ENCODE measurements at regions not wholly inside any gene's neighbourhood (a gene's known extent, or its start where the extent isn't known, plus 50 kb on each side); places are given as distances from the start of the nearest gene placed in this dataset.
"Not testable (repeated sequence)": the region's sequence is repeated elsewhere in the genome, so short reads cannot be mapped to it uniquely, and the experiment has no call there.

DNA sequence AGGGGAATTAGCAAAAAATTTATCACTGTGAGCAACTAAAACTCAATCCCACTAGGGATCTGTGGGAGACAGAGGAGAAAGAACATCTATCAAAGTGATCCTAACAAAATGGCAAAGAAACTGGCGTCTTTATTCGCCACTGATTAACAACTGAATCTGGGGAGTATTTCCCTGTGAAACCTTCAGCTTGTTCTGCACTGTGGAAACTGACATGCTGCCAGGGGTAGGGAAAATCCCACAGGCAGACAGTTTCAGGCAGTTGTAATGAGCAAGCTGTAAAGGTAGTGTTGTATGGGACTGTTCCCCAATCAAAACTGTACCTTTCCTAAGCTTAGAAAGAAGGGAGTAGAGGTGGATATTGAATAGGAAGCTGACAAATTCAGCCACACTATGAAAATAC, 611.7 kb downstream of the VGLL3 start:
- intact Hi-C loops (cut with DNase I), result no loop called here
- H3K27ac ChIP-seq, result no peak overlapping the region
- no peak overlapping the region for H3K4me3 ChIP-seq
- no peaks in the 10 kb centered on the region for H3K27me3 ChIP-seq
- H3K9me3 ChIP-seq, result no peaks in the 10 kb centered on the region
- no peaks in the 10 kb centered on the region for H3K4me1 ChIP-seq
- ATAC-seq (no peak), DNase-seq (no peak)
- TF ChIP-seq, protein P1, sequence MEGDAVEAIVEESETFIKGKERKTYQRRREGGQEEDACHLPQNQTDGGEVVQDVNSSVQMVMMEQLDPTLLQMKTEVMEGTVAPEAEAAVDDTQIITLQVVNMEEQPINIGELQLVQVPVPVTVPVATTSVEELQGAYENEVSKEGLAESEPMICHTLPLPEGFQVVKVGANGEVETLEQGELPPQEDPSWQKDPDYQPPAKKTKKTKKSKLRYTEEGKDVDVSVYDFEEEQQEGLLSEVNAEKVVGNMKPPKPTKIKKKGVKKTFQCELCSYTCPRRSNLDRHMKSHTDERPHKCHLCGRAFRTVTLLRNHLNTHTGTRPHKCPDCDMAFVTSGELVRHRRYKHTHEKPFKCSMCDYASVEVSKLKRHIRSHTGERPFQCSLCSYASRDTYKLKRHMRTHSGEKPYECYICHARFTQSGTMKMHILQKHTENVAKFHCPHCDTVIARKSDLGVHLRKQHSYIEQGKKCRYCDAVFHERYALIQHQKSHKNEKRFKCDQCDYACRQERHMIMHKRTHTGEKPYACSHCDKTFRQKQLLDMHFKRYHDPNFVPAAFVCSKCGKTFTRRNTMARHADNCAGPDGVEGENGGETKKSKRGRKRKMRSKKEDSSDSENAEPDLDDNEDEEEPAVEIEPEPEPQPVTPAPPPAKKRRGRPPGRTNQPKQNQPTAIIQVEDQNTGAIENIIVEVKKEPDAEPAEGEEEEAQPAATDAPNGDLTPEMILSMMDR (IDR thresholded peaks at IDR 0.05), result no peak
- H3K36me3 ChIP-seq, result no peaks in the 10 kb centered on the region

DNA sequence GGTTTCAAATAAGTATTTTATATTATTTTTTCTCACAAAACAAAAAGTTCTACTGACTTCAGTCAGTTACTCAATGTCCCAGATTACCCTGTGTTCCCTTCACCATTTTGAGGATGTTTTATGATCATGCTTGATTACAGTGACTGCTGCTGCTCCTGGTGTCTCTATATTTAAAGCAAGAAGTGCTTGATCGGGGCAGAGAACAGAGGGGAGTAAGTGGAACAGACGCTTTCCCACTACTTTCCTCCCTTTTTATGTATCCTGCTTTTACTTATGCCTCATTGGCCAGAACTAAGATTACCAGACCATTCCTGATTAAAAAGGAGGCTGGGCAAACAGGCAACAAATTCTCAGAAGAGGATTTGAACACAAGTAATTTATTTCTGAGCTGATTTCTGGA, 612.1 kb downstream of the VGLL3 start:
- no peaks in the 10 kb centered on the region for H3K9me3 ChIP-seq
- DNase-seq (no peak), ATAC-seq (no peak)
- intact Hi-C loops (cut with DNase I), result no loop called here
- H3K36me3 ChIP-seq, result no peaks in the 10 kb centered on the region
- H3K27ac ChIP-seq, result no peak overlapping the region
- H3K27me3 ChIP-seq, result no peaks in the 10 kb centered on the region
- TF ChIP-seq, protein P1 (IDR thresholded peaks at IDR 0.05), result no peak
- no peaks in the 10 kb centered on the region for H3K4me1 ChIP-seq
- H3K4me3 ChIP-seq, result no peak overlapping the region

GRCh38 chr3:86335566-86335965, 655.4 kb downstream of the VGLL3 start:
- H3K4me1 ChIP-seq; ATAC-seq; H3K36me3 ChIP-seq; H3K9me3 ChIP-seq; DNase-seq; intact Hi-C loops (cut with DNase I); H3K27ac ChIP-seq; H3K4me3 ChIP-seq; H3K27me3 ChIP-seq: not testable (repeated sequence)

- intact Hi-C loops (cut with DNase I), result no loop called here
- H3K27ac ChIP-seq, result no peak overlapping the region
- TF ChIP-seq, protein P1 (IDR thresholded peaks at IDR 0.05), result no peak
- no peaks in the 10 kb centered on the region for H3K36me3 ChIP-seq
- no peak for DNase-seq
- no peaks in the 10 kb centered on the region for H3K9me3 ChIP-seq
- no peaks in the 10 kb centered on the region for H3K27me3 ChIP-seq
- no peak for ATAC-seq
- H3K4me3 ChIP-seq, result no peak overlapping the region
- no peaks in the 10 kb centered on the region for H3K4me1 ChIP-seq
Observed at GRCh38 chr3:86333636-86334035, 657.3 kb downstream of the VGLL3 start.

DNA sequence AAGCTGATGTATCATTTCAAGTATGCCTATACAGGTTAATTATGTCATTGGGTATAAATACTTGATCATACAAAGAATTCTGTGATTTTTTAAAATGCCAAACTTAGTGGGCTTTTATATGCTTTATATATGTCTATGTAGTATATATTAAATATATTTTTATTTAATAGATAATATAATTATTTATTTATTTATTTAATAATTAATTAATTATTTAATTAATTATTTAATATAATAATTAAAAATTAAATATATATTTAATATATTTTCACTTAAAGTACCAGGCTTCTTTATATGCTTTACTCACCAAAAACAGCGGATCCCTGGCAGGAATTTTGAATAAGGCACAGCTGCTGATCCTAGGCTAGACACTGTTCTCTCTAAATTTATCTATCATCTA, 687.0 kb downstream of the VGLL3 start:
- TF ChIP-seq, protein P1 (IDR thresholded peaks at IDR 0.05), result no peak
- no peaks in the 10 kb centered on the region for H3K4me1 ChIP-seq
- H3K36me3 ChIP-seq, result no peaks in the 10 kb centered on the region
- no peak for ATAC-seq
- H3K9me3 ChIP-seq, result no peaks in the 10 kb centered on the region
- no peak overlapping the region for H3K4me3 ChIP-seq
- intact Hi-C loops (cut with DNase I), result no loop called here
- DNase-seq, result no peak
- no peaks in the 10 kb centered on the region for H3K27me3 ChIP-seq
- no peak overlapping the region for H3K27ac ChIP-seq

- DNase-seq (peak in 1 of 4 donors; percentile 70), ATAC-seq (no peak)
- H3K4me1 ChIP-seq, result no peaks in the 10 kb centered on the region
- intact Hi-C loops (cut with DNase I), result no loop called here
- TF ChIP-seq, protein P1 (IDR thresholded peaks at IDR 0.05), result no peak
- H3K4me3 ChIP-seq, result no peak overlapping the region
- no peaks in the 10 kb centered on the region for H3K27me3 ChIP-seq
- H3K36me3 ChIP-seq, result no peaks in the 10 kb centered on the region
- H3K9me3 ChIP-seq, result peaks cover 0 to 5% of the 10 kb centered on the region in 2 donors
- H3K27ac ChIP-seq, result no peak overlapping the region
Observed at GRCh38 chr3:86282106-86282787, 708.7 kb downstream of the VGLL3 start.

All from left lung (tissue), 4 donors.